HG03108 (cell line): ENCODE measurements at regions not wholly inside any gene's neighbourhood (a gene's known extent, or its start where the extent isn't known, plus 50 kb on each side); places are given as distances from the start of the nearest gene placed in this dataset.

Experiments used
- ATAC-seq: cut with Tn5 transposase; IDR thresholded peaks from one replicate; pipeline ENCODE4 v1.9.1; 2021; ENCODE audit warnings: moderate library complexity; ENCODE audit not compliant: unreplicated experiment

DNA sequence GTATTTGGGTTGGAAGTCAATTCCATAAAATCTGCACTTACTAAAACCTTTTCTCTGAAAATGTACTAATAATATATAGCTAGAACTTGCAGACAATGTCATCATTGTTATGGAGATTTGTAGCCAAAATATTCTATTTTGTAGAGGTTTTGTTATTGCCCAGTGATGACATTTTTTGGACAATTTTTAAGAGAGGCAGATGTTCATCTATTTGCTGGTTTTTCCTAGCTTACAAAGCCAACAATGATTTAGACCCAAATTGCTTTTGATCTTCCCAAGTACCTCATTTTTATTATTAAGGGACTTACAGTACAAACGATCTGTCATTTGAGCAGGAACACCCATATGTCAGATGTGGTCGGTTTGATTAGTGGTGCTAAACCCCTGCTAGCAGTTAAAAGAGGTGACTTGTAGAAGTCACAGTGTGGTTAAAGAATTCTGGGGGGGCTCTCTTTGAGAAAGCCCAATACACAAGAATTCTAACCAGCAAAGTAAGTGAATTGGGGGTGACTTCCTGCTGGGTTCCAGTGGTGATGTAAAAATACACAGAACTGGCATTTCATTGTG lies 136.2 kb downstream of the KIT start:
- ATAC-seq: no peak
